Upper lobe of left lung (tissue), 4 donors: ENCODE measurements at regions not wholly inside any gene's neighbourhood (a gene's known extent, or its start where the extent isn't known, plus 50 kb on each side); places are given as distances from the start of the nearest gene placed in this dataset.

ENCODE experiments used
- CTCF ChIP-seq, 6 experiments: fragments of 450-650 bp in 4 of 6; fragments of 200-600 bp in 2 of 6; sonication (generic) in 2 of 6; IDR thresholded peaks; one replicate each; pipeline ENCODE4 v1.5.1; 2016 to 2019; ENCODE audit warnings: antibody characterized with exemption in 6 of 6
- EP300 ChIP-seq, 4 donors: sonication (generic); formaldehyde crosslinking; IDR thresholded peaks; one replicate each; pipeline ENCODE4 v1.5.1; 2017; ENCODE audit warnings: antibody characterized with exemption in 4 of 4, control low read depth in 2 of 4
- POLR2A ChIP-seq, 4 donors: fragments of 450-650 bp; IDR thresholded peaks; one replicate each; pipeline ENCODE4 v1.5.1; 2016 to 2017; ENCODE audit warnings: antibody characterized with exemption in 4 of 4, mild to moderate bottlenecking in 2 of 4
- POLR2AphosphoS5 ChIP-seq, 2 donors: sonication (generic); formaldehyde crosslinking; IDR thresholded peaks; one replicate each; pipeline ENCODE4 v1.5.1; 2017; ENCODE audit warnings: antibody characterized with exemption in 2 of 2

DNA sequence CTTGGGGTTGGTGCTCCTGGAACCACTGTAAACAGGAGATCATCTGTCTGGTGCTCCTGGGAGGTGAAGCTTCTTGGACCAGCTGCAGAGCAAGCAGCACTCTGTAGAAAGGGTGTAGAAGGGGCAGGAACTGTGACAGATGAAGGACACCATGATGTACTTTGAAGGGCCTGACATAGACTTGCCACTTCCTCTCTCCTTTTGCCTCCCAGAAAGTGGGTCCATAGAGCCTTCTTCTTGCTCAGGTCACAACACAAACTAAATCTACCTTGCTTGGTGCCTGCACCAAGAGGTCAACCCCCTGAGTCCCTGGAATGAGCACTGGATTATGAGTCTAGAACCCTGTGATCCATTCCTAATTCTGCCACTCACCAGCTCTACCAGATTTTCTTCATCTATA, 176.1 kb upstream of the HES1 start:
- TF ChIP-seq CTCF (IDR thresholded peaks at IDR 0.05) = no peak
- TF ChIP-seq POLR2AphosphoS5 (IDR thresholded peaks at IDR 0.05) = no peak
- no peak for TF ChIP-seq POLR2A (IDR thresholded peaks at IDR 0.05)
- TF ChIP-seq EP300 (IDR thresholded peaks at IDR 0.05) = no peak
